ENCODE measurements at regions not wholly inside any gene's neighbourhood (a gene's known extent, or its start where the extent isn't known, plus 50 kb on each side); places are given as distances from the start of the nearest gene placed in this dataset.

DNA sequence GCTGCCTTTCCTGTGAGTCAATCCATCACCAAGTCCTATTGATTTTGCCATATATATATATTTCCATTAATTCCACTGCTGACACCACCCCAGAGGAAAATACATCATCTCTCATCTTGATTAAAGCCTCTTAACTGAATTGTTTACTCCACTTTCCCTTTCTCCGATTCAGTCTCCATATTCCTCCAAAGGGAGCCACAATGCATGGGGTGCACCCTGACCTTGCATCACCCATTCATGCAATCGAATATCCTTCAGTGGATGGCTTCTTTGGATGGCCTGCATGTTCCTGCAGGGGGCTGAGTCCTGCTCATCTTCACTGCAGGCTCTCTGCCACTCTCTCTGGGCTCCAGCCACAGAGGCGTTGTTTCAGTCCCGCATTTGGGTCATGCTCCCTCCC, 231.0 kb downstream of the SNX18 start:
- Histone ChIP-seq H2AFZ (ENCODE audit: low read depth, low read length, poor library complexity, severe bottlenecking) (no peak overlapping the region), H3K79me2 (ENCODE audit: insufficient read depth, low read length) (no peaks in the 10 kb centered on the region), H3K4me1 (ENCODE audit: control insufficient read depth in 1 of 2, insufficient read depth in 2 of 2, low read length in 2 of 2) (0 out of 4 replicates have a peak, but pooled peaks cover 0 to 3% of the 10 kb centered on the region in 2 experiments), H3K9me2 (ENCODE audit: insufficient read depth) (no peaks in the 10 kb centered on the region), H3K36me3 (ENCODE audit: control insufficient read depth in 1 of 2, insufficient read depth in 2 of 2, low read length in 2 of 2) (no peaks in the 10 kb centered on the region), H3K27ac (ENCODE audit: low read depth, low read length) (no peak overlapping the region), H3K27me3 (ENCODE audit: insufficient read depth, low read length) (no peaks in the 10 kb centered on the region), H3K4me3 (replicated peaks in 1 of 2; ENCODE audit: low read depth in 1 of 2, low read length in 2 of 2) (no peak overlapping the region), H3K9ac (ENCODE audit: low read length) (no peak overlapping the region), H3K4me2 (ENCODE audit: low read length) (no peak overlapping the region), H3K9me3 (ENCODE audit: control insufficient read depth in 1 of 2, insufficient read depth in 1 of 2, low read depth in 1 of 2, low read length in 2 of 2) (no peaks in the 10 kb centered on the region), H4K20me1 (ENCODE audit: insufficient read depth) (no peaks in the 10 kb centered on the region)
- ChIA-PET CTCF (no interaction called here), RAD21 (ENCODE audit: low non-redundant PET in 1 of 2, low total read pairs in 2 of 2, uncharacterized antibody in 2 of 2, unreplicated experiment in 2 of 2) (no interaction called here), POLR2A (no interaction called here)
- TF ChIP-seq POLR2AphosphoS5 (IDR thresholded peaks at IDR 0.05; ENCODE audit: low read depth, low read length) (no peak), ELF1 (IDR thresholded peaks at IDR 0.05; ENCODE audit: borderline replicate concordance, low read depth) (no peak), JUND (IDR thresholded peaks at IDR 0.05) (no peak), CBX3 (IDR thresholded peaks at IDR 0.05; ENCODE audit: low read depth) (no peak), RAD21 (IDR thresholded peaks at IDR 0.05; ENCODE audit: low read depth) (no peak), EZH2 (IDR thresholded peaks at IDR 0.05) (no peak)
- TF ChIP-seq, protein P1, sequence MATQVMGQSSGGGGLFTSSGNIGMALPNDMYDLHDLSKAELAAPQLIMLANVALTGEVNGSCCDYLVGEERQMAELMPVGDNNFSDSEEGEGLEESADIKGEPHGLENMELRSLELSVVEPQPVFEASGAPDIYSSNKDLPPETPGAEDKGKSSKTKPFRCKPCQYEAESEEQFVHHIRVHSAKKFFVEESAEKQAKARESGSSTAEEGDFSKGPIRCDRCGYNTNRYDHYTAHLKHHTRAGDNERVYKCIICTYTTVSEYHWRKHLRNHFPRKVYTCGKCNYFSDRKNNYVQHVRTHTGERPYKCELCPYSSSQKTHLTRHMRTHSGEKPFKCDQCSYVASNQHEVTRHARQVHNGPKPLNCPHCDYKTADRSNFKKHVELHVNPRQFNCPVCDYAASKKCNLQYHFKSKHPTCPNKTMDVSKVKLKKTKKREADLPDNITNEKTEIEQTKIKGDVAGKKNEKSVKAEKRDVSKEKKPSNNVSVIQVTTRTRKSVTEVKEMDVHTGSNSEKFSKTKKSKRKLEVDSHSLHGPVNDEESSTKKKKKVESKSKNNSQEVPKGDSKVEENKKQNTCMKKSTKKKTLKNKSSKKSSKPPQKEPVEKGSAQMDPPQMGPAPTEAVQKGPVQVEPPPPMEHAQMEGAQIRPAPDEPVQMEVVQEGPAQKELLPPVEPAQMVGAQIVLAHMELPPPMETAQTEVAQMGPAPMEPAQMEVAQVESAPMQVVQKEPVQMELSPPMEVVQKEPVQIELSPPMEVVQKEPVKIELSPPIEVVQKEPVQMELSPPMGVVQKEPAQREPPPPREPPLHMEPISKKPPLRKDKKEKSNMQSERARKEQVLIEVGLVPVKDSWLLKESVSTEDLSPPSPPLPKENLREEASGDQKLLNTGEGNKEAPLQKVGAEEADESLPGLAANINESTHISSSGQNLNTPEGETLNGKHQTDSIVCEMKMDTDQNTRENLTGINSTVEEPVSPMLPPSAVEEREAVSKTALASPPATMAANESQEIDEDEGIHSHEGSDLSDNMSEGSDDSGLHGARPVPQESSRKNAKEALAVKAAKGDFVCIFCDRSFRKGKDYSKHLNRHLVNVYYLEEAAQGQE (IDR thresholded peaks at IDR 0.05; ENCODE audit: low read depth), result no peak
- DNase-seq (ENCODE audit: low read depth, low spot score) (no peak), ATAC-seq (no peak)
- intact Hi-C loops (cut with micrococcal nuclease), result no loop called here
- BruUV-seq (replicated peaks), result no TSS peak

All from HCT116 (cell line).